ENCODE measurements at regions not wholly inside any gene's neighbourhood (a gene's known extent, or its start where the extent isn't known, plus 50 kb on each side); places are given as distances from the start of the nearest gene placed in this dataset.
A peak's percentile ranks its signal among the peaks of the same experiment; 100 is the strongest.

- DNase-seq: peak; percentile 41
Observed at GRCh38 chr4:160125576-160126287, 1022.9 kb downstream of the RAPGEF2 start.

DNA sequence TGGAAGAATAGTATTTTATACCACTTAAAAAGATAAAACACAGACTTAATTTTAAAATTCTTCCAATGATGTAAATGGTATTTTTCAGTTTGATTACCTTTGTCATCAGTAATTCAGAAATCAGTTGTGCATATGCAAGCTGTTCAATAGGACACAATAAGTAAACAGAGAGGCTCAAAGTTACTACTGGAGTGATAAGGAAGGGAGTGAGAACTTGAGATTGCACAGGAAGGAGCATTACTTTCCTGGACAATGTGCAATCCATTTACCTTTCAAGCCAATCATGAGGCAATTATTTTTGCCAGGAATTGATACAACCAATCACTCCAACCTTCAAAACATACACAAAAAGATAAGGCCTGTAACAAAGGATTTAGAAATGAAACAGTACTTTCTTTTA, 1024.3 kb downstream of the RAPGEF2 start:
- no peak for DNase-seq

- DNase-seq: no peak
Observed at GRCh38 chr4:160129439-160129838, 1026.6 kb downstream of the RAPGEF2 start.

DNA sequence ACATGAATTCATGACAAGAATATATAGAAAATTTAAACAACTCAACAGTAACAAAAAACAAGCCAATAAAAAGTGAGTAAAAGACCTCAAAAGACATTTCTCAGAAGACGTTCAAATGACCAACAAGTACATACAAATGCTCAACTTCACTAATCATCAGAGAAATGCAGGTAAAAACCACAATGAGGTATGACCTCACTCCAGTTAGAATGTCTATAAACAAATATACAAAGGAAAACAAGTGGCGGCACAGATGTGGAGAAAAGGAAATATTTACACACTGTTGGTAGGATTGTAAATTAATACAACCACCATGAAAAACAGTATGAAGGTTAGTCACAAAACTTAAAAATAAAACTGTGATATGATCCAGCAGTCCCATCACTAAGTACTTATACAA, 1033.1 kb downstream of the RAPGEF2 start:
- DNase-seq: no peak

GRCh38 chr4:160141206-160141605, 1038.3 kb downstream of the RAPGEF2 start:
- DNase-seq: no peak

DNA sequence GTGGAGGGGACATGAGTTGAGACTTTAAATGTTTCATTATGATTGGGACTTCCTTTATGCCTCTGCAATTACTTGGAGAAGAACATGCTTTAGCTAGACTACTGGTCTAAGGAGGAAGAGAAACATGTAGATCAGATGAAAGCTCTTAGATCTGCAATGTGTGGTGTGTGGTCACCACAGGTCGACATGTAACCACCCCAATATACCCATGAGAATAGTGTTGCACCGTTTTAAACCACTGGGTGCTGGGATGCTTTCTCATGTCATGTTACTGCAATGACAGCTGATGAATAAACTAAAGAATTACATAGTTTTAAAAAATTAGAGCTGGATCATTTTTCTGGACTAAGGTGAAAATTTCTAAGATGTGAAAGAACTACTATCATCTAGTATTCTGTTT, 1039.7 kb downstream of the RAPGEF2 start:
- DNase-seq: no peak

DNA sequence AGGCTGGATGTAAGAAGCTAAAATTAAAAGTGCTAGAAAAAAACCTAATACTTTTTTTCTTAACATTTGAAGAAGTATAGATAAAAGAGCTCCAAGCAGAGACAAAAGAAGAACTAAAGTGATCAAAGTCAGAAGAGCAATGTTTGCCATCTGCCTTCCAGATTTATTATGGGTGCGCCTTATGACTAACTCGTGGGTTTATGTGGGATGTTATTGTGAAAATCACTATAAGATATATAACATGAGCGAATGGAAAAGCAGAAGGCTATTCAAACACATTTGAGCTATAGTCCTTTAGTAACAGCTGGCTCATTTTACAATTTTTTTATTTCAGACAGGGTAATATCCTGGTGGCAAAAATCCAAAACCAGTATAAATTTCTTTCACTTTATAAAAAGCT, 1040.7 kb downstream of the RAPGEF2 start:
- DNase-seq: no peak

DNA sequence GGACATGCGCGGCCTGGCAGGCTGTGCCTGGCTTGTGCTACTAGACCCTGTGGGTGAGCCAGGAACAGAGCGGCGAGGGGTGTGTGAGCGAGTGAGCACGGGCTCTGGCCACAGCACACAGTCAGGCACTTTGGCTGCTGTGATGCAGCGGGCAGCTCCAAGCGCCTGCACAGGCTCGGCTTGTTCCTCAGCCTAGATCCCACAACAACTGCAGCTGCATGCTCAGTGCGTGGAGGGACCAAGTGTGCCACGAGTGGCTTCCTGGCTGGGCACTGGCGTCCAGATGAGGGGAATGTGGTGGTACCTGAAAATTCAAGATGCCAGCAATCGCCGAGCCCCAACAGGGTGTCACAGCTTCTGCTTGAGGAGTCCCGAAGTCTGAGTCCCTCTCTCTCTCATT, 1056.6 kb downstream of the RAPGEF2 start:
- DNase-seq: no peak

DNA sequence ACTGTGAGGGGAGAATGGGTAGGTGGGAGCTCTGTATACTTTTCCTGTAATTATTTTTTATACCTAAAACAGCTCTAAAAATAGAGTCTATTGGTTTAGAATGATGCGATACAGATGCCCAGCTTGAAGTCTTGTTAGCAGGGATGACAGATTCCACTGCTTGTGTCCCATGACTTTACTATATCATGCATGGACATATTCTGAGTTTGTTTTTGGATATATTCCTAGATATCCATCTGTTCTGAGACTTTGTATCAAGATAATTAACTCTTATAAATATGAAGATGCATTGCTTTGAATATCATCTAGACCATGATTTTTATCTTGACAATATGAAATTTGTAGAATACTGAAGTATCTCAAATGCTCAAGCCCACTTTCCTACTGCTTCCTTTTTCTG, 1058.1 kb downstream of the RAPGEF2 start:
- no peak for DNase-seq

DNA sequence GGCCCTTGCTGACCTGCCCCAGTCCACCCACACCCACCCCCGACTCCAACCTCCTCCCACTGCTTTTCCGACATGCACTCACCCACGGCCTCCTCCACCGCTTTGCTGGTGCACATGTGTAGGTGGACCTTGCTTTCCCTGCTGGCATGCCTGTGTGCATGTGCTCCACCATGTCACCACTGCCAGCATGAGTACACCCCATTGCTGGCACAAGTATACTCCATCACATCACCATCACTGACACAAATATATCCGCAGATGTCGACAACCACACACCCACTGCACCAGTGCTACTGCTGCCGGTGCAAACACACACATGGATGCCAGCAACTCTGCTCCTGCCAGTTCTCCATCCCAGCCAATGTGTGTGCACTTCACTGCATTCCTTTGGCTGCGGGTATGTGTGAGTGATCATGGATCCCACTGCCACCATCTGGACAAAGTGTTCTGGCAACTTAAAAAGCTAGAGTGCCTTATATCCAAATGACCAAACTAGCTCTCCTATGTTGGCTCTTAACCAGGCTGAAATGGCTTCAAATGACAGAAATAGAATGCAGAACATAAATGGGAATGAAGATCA, 1072.3 kb downstream of the RAPGEF2 start:
- DNase-seq: no peak

GRCh38 chr4:160180211-160180610, 1077.3 kb downstream of the RAPGEF2 start:
- no peak for DNase-seq

GRCh38 chr4:160182727-160183126, 1079.8 kb downstream of the RAPGEF2 start:
- no peak for DNase-seq

DNA sequence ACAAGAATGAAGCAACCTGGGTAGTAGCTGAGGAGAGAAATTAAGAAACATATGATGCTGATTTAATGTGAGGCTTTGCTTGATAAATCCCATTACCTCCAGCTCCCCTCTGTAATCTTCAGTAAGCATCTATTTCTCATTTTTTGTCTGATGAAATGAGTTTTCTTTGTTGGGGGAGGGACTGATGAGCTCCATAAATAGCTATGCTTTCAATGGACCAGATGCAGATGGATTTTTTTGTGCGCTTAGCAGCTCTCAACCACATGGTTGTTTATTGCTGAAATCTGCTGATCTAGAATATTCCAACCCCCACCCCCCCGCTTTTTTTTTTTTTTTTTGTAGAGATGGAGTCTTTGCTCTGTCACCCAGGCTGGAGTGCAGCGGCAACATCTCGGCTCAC, 1082.0 kb downstream of the RAPGEF2 start:
- DNase-seq: no peak

GRCh38 chr4:160193787-160194186, 1090.9 kb downstream of the RAPGEF2 start:
- DNase-seq: no peak

GRCh38 chr4:160194716-160195115, 1091.8 kb downstream of the RAPGEF2 start:
- DNase-seq: no peak

- DNase-seq: no peak
Observed at GRCh38 chr4:160202802-160203201, 1099.9 kb downstream of the RAPGEF2 start.

DNA sequence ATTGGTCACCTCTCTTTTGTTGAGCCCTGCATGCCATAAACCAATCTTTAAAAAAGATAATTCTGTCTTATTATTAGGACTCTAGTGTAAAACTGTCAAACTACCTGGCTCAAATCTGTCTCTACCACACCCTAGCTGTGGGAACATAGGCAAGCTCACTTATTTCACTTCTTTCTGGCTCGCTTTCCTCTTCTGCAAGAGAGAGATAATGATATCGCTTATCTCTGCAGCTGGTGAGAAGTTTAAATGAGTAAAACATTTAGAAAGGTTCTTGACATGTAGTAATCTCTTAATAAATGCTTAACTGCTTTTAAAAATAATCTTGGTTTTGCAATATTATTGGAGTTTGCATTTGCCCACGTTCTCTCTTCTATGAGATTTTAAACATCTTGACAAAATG, 1109.2 kb downstream of the RAPGEF2 start:
- no peak for DNase-seq

DNA sequence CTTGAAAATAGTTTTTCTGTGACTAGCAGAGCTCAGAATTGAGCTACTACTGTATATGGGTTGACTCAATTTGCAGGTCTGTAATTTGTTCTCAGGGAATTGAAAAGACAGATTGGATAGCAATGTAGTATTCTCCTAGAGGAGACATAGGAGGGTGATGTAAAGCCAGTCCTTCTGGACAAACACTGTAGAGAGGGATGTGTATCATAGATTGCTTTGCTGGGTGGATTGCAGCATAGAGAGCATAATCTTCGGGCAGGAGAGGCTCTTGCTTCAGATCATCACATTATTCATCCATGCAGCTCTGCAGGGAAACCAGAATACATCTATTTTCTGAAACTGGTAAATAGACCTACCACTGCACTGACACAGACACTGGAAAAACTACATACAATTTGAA, 1110.5 kb downstream of the RAPGEF2 start:
- DNase-seq: no peak

GRCh38 chr4:160217352-160217751, 1114.5 kb downstream of the RAPGEF2 start:
- DNase-seq: no peak

DNA sequence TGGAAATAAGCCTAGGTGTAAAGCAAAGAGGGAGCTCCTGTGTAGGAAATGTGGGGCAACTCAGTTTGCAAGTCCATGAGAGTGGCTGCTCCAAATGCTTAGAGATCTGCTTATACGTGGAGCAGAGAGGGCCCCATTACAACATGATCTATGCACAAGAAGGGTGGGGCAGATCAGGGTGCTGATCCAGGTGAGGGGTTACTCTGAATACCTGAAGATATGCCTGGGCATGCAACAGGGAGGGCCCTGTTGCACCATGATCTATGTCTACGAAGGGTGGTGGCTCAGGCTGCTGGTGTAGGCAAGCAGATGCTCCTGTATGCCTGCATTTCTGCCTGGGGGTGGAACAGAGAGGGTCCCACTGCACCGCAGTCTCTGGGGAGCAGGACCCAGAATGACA, 1121.2 kb downstream of the RAPGEF2 start:
- no peak for DNase-seq

GRCh38 chr4:160233141-160233540, 1130.3 kb downstream of the RAPGEF2 start:
- DNase-seq: no peak

DNA sequence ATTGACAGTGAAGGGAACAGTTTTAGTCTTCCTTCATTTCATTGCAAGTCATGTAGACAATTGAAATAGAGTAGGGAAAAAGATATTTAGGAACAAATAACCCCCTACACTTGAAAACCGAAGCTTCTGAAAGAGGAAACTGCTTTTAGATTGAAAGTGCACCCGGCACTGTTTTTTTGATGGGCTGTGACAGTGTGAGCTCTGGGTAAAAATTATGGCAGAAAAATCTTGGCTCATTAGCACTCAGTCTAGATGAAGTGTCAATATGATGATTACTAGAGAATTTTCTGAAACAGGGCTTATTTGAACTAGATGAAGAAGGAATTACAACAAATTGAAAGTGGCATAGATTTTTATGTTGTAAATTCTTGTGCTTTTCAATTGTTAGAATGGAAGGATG, 1132.4 kb downstream of the RAPGEF2 start:
- no peak for DNase-seq

DNA sequence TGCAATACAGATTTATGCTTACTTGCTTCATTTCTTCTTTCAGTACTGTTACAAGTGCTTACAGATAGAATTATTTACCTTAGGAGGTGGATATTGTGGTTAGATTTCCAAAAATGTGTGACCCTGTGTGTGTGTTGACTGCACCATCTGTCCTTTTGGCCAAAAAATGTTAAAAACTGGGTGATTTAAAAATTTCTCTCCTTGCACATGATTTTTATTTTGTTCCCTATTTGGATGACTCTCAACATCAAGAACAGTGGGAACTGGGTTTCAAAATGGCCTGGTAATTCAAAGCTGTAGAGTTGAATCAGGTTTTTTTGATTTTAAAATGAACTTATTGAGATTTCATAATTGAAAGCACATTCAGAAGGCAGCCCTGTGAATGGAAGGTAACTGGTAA, 1132.9 kb downstream of the RAPGEF2 start:
- DNase-seq: no peak

DNA sequence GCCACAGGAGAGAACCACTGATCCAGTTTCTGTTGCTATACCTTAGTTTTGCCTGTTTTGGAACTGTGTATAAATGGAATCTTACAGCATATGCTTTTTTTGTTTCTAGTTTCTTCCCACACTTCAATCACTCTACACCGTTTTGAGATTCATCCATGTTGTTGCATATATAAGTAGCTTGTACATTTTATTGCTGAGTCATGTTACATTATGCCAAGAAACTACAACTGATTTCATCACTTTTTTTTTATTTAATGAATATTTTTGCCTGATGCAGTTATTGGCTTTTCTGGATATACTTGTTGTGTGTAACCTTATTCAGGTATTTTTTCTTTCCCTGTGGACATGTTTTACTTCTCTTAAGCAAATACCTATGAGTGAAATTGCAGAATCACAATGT, 1135.9 kb downstream of the RAPGEF2 start:
- DNase-seq: no peak

GRCh38 chr4:160247091-160247656, 1144.3 kb downstream of the RAPGEF2 start:
- DNase-seq: no peak
